Right forelimb (tissue), 1 donor: ENCODE measurements at regions not wholly inside any gene's neighbourhood (a gene's known extent, or its start where the extent isn't known, plus 50 kb on each side); places are given as distances from the start of the nearest gene placed in this dataset.
A peak's percentile ranks its signal among the peaks of the same experiment; 100 is the strongest.
"Not testable (repeated sequence)": the region's sequence is repeated elsewhere in the genome, so short reads cannot be mapped to it uniquely, and the experiment has no call there.

Experiments
- DNase-seq: peaks from one replicate; pipeline ENCODE4 v3.0.0-alpha.2; 2018

- no peak for DNase-seq
Measured at GRCh38 chr1:182331387-182331786, 60.2 kb downstream of the GLUL start.

GRCh38 chr1:182330303-182330702 is 61.3 kb downstream of the GLUL start:
- DNase-seq: no peak

DNA sequence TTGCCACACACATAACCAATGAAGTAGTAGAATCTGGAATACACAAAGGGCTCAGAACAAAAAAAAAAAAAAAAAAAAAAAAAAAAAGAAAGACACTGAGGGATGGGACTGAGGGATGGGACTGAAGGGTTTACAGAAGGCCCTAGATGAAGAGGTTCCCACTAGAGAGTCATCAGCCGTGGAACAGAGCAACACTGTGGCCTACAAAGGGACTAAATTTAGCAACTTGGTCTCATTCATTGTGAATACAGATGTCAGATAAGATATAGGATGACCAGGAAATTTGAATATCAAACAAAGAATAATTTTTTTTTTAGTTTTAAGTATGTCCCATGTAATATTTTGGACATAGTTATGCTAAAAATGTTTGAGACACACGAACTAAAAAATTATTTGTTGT is 62.1 kb downstream of the GLUL start:
- DNase-seq: no peak

GRCh38 chr1:182328591-182328990 is 63.0 kb downstream of the GLUL start:
- DNase-seq: no peak

- DNase-seq: no peak
Measured at GRCh38 chr1:182325339-182325738, 66.3 kb downstream of the GLUL start.

GRCh38 chr1:182321532-182321931 is 70.1 kb downstream of the GLUL start:
- not testable (repeated sequence) for DNase-seq

- DNase-seq: no peak
Measured at GRCh38 chr1:182317611-182318161, 73.9 kb downstream of the GLUL start.

GRCh38 chr1:182316454-182316853 is 75.1 kb downstream of the GLUL start:
- not testable (repeated sequence) for DNase-seq

DNA sequence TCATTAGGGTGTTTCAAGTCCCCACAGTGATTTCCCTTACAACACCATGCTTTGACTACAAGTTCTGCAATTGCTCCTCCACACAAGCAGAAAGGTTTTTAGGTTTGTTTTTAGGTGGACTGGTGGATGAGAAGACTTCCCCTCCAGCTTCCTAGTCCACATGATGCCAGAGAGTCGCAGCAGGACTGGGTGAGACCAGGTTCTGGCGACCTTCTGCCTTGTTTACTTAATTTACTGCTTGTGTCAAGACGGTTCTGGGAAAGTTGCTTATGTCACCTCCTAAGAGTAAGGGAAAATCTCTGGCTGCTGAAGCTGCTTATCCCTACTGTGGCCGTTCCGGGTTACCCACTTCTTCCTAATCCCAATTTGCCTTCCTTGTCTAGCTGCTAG is 76.4 kb downstream of the GLUL start:
- no peak for DNase-seq

GRCh38 chr1:182309631-182310351 is 81.8 kb downstream of the GLUL start:
- DNase-seq: no peak

GRCh38 chr1:182308826-182309225 is 82.8 kb downstream of the GLUL start:
- no peak for DNase-seq

- DNase-seq: not testable (repeated sequence)
Measured at GRCh38 chr1:182307486-182307885, 84.1 kb downstream of the GLUL start.

DNA sequence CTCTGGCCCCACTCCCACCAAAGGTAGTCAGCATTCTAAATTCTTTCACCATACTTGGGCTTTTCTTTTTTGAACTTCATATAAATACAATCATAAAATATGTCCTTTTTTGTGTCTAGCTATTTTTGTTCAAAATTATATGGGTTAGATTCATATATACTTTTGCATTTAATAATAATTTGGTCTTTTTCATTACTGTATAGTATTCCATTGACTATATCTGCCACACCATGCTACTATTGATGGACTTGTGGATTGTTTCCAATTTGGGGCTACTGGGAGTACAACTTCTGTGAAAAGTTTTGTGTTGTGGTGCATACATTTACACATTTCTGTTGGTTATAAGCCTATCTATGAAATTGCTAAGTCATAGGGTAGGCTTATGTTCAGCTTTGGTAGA is 85.7 kb downstream of the GLUL start:
- DNase-seq: no peak

DNA sequence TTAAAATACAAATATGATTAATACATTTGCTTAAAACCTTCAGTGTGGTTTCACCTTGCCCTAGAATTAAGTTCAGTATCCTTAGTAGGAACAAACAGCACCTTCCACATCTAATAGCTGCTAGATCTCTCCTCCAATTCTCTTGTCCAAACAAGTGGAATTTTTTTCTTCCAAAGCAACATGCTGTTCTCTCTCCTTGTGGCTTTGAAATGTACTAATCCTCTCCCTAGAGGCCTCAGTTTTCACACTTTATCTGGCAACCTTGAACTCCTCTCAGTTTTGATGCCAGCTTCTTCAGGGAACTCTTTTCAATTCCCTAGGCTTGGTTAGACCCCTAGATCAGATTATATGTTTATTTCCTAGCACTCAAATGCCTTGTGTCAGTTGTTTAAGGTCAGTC is 87.0 kb downstream of the GLUL start:
- DNase-seq: no peak

GRCh38 chr1:182304218-182304617 is 87.4 kb downstream of the GLUL start:
- DNase-seq: no peak

GRCh38 chr1:182303778-182304177 is 87.8 kb downstream of the GLUL start:
- no peak for DNase-seq

DNA sequence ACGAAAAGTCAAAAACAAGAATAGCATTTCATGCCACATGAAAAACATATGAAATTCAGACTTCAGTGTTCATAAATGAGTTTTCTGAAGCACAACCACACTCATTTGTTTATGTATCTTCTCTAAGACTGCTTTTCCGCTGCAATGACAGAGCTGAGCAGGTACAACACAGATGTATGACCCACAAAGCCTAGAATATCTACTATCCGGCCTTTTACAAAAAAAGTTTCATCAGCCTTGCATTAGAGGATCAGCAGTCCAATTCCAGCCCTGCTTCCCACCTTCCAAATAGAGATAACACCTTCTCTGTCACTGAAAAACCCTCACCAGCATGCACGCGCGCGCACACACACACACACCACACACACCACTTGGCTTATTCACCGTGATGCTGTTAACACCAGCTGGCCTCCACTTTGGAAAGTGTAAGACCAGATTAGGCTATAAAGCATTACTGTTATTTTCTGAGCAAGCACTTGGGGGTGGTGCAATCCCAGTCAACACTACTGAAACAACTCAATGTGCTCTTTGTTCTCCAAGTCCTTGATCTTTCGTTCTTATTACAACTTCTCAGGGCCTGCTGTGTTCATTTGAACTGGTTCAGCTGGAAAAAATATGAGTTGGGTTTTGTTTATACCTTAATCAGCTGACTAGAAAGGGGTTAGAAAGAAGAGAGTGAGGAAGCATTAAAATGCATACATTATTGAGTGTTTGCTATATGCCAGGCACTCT is 90.0 kb downstream of the GLUL start:
- DNase-seq: no peak

GRCh38 chr1:182301026-182301436 is 90.6 kb downstream of the GLUL start:
- no peak for DNase-seq

DNA sequence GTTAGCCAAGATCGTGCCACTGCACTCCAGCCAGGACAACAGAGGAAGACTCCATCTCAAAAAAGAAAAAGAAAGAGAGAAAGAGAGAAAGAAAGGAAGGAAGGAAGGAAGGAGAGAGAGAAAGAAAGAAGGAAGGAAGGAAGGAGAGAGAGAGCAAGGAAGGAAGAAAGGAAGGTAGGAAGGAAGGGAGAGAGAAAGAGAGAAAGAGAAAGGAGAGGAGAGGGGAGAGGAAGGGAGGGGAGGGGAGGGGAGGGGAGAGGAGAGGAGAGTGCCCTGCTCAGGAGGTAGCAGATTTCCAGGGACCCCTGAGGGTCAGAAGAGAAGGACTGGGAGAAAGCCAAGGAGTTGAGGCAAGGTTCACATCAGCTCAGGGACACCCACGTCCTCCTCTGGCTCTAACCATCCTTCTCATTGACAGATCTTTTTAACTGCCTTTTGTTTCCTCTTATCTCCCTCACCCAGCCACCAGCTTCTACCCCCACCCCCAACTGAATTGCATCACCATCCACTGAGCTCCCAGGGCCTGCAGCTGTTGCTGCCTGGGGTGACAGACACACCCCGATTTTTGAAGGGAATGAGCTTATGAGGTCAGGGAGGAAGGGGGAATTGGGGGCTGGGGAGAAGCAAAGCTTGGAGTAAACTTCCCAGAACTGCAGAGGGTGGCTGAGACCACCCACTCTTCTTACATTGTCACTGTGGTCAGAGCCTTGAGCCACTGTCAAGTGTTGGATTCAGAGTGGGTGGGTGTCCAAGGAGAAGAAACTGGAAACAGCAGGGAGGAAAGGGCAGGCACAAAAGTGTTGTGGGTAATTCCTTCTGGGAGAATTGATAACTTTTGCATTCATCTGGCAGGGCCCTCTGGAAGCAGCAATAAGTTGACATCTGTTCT is 91.6 kb downstream of the GLUL start:
- DNase-seq: peak; percentile 53

- DNase-seq: not testable (repeated sequence)
Measured at GRCh38 chr1:182299054-182299727, 92.4 kb downstream of the GLUL start.

DNA sequence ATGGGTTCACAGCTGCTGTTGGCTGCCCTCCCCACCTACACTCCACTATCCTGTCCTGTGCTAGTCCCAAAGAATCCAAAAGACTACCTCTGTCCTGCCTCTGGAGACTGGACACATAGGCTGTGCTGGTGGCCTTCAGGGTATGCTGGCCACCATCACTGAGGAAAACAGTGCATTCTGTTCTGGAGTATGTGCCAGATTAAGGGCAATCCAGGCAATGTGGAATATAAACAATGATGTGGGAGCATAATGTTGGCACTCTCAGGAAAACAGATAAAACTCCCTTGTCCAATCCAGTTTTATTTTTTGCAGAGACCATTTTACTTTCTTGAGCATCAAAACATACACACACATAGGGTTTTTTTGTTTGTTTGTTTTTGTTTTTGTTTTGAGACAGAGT is 94.3 kb downstream of the GLUL start:
- no peak for DNase-seq

GRCh38 chr1:182295697-182296096 is 95.9 kb downstream of the GLUL start:
- DNase-seq: no peak
